Caco-2 (cell line): ENCODE measurements at regions not wholly inside any gene's neighbourhood (a gene's known extent, or its start where the extent isn't known, plus 50 kb on each side); places are given as distances from the start of the nearest gene placed in this dataset.
"Not testable (repeated sequence)": the region's sequence is repeated elsewhere in the genome, so short reads cannot be mapped to it uniquely, and the experiment has no call there.

ENCODE experiments used
- BruUV-seq: library from RNA; stranded (reverse); fragments of 400-500 nt; replicated peaks from 2 replicates; lab custom pipeline; 2021; lab: Mats Ljungman, UMichigan
- CTCF ChIA-PET: fragments of 300-600 bp; sonication (Branson Sonifier 250); formaldehyde crosslinking; loops from one replicate; lab custom pipeline; 2022; ENCODE audit warnings: antibody characterized with exemption; lab: Charles Lee
- POLR2A ChIA-PET: fragments of 300-600 bp; sonication (Branson Sonifier 250); formaldehyde crosslinking; loops from one replicate; lab custom pipeline; 2022; ENCODE audit warnings: antibody characterized with exemption; lab: Charles Lee
- DNase-seq, 2 experiments: peaks; one replicate each; pipeline versions ENCODE4 v3.0.0 to v3.0.0-alpha.2; 2020 to 2022
- H3K27me3 ChIP-seq: replicated peaks from 2 replicates; pipeline ENCODE4 v1.6.0; 2011; ENCODE audit warnings: low read length; ENCODE audit not compliant: control insufficient read depth, insufficient read depth
- H3K36me3 ChIP-seq: 2 replicates; pipeline ENCODE4 v1.5.1; 2011; ENCODE audit warnings: low read length; ENCODE audit not compliant: control insufficient read depth, insufficient read depth
- H3K4me1 ChIP-seq: fragments of 250-450 bp; sonication (Bioruptor Pico); 2 replicates; pipeline ENCODE4 v1.5.1; 2020; ENCODE audit warnings: mild to moderate bottlenecking
- H3K4me3 ChIP-seq: 2 replicates; pipeline ENCODE4 v1.5.1; 2011; ENCODE audit warnings: low read depth, mild to moderate bottlenecking, control low read depth, low read length
- H3K9me3 ChIP-seq: fragments of 250-450 bp; sonication (Bioruptor Pico); 2 replicates; pipeline ENCODE4 v1.5.1; 2020; ENCODE audit warnings: mild to moderate bottlenecking, moderate library complexity
- H3K27ac Mint-ChIP-seq: one replicate; pipeline ENCODE4 v1.8.0; 2022; ENCODE audit warnings: mixed read lengths; ENCODE audit not compliant: unreplicated experiment
- H3K27me3 Mint-ChIP-seq: one replicate; pipeline ENCODE4 v1.8.0; 2022; ENCODE audit warnings: mixed read lengths; ENCODE audit not compliant: insufficient read depth, unreplicated experiment
- H3K36me3 Mint-ChIP-seq: one replicate; pipeline ENCODE4 v1.8.0; 2022; ENCODE audit warnings: mild to moderate bottlenecking, mixed read lengths; ENCODE audit not compliant: insufficient read depth, unreplicated experiment
- H3K4me1 Mint-ChIP-seq: one replicate; pipeline ENCODE4 v1.8.0; 2022; ENCODE audit warnings: low read depth, mixed read lengths; ENCODE audit not compliant: unreplicated experiment
- H3K4me3 Mint-ChIP-seq: one replicate; pipeline ENCODE4 v1.8.0; 2022; ENCODE audit warnings: mild to moderate bottlenecking, moderate library complexity, mixed read lengths; ENCODE audit not compliant: unreplicated experiment
- H3K9me3 Mint-ChIP-seq: one replicate; pipeline ENCODE4 v1.8.0; 2022; ENCODE audit warnings: mixed read lengths; ENCODE audit not compliant: unreplicated experiment
- CTCF ChIP-seq, 2 experiments: fragments of 200-600 bp in 1 of 2; IDR thresholded peaks; 1 replicate in 1 of 2; 2 replicates in 1 of 2; pipeline versions ENCODE4 v1.5.1 to v1.8.0; 2011 to 2022; ENCODE audit warnings: antibody characterized with exemption in 1 of 2, control low read depth in 1 of 2, inconsistent platforms in 1 of 2, low read depth in 1 of 2, low read length in 1 of 2, mild to moderate bottlenecking in 1 of 2, moderate library complexity in 1 of 2; ENCODE audit not compliant: insufficient read depth in 1 of 2, severe bottlenecking in 1 of 2, unreplicated experiment in 1 of 2
- intact Hi-C: fragments of 100-400 bp; cut with micrococcal nuclease; formaldehyde crosslinking; loops from one replicate; pipeline ENCODE4 v1.10.0; 2022; ENCODE audit not compliant: unreplicated experiment

- peaks cover 30% of the 10 kb centered on the region for H3K9me3 Mint-ChIP-seq
- ChIA-PET POLR2A (no interaction called here), CTCF (no interaction called here)
- H3K27ac Mint-ChIP-seq, result no peak overlapping the region
- Histone ChIP-seq H3K4me1 (no peaks in the 10 kb centered on the region), H3K27me3 (no peaks in the 10 kb centered on the region), H3K9me3 (no peaks in the 10 kb centered on the region), H3K4me3 (no peak overlapping the region), H3K36me3 (no peaks in the 10 kb centered on the region)
- DNase-seq, result no peak
- H3K4me3 Mint-ChIP-seq, result no peak overlapping the region
- intact Hi-C loops, result no loop called here
- no TSS peak for BruUV-seq
- no peaks in the 10 kb centered on the region for H3K4me1 Mint-ChIP-seq
- TF ChIP-seq CTCF (IDR thresholded peaks at IDR 0.05; ENCODE audit: insufficient read depth in 1 of 2, low read depth in 1 of 2, low read length in 1 of 2, severe bottlenecking in 1 of 2, unreplicated experiment in 1 of 2), result no peak
- H3K27me3 Mint-ChIP-seq, result no peaks in the 10 kb centered on the region
- no peaks in the 10 kb centered on the region for H3K36me3 Mint-ChIP-seq
These were observed 311.5 kb upstream of the TARS1 start for GRCh38 chr5:33129309-33129708.

DNA sequence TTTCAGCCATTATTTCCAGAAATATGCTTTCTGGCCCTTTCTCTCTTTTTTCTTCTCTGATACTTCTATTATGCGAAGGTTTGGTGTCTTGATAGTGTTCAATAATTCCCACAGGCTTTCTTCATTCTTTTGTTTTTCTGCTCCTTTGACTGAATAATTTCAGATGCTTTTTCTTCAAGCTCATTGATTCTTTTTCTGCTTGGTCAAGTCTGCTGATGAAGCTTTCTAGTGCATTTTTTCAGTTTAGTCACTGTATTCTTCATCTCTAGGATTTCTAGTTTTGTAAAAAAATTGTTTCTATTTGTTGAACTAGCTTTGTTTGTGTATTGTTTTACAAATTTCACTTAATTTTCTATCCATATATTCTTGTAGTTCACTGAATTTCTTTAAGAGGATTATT lies 304.0 kb upstream of the TARS1 start:
- intact Hi-C loops, result no loop called here
- no peaks in the 10 kb centered on the region for H3K27me3 Mint-ChIP-seq
- Histone ChIP-seq H3K36me3 (no peaks in the 10 kb centered on the region), H3K27me3 (no peaks in the 10 kb centered on the region), H3K4me1 (no peaks in the 10 kb centered on the region), H3K9me3 (peaks cover 13% of the 10 kb centered on the region), H3K4me3 (no peak overlapping the region)
- no peak overlapping the region for H3K4me3 Mint-ChIP-seq
- H3K36me3 Mint-ChIP-seq, result no peaks in the 10 kb centered on the region
- DNase-seq, result no peak
- POLR2A ChIA-PET, result no interaction called here
- H3K9me3 Mint-ChIP-seq, result peaks cover 29% of the 10 kb centered on the region
- no TSS peak for BruUV-seq
- CTCF ChIA-PET, result no interaction called here
- TF ChIP-seq CTCF (IDR thresholded peaks at IDR 0.05; ENCODE audit: insufficient read depth in 1 of 2, low read depth in 1 of 2, low read length in 1 of 2, severe bottlenecking in 1 of 2, unreplicated experiment in 1 of 2), result no peak
- no peak overlapping the region for H3K27ac Mint-ChIP-seq
- no peaks in the 10 kb centered on the region for H3K4me1 Mint-ChIP-seq

GRCh38 chr5:33138145-33138544 lies 302.6 kb upstream of the TARS1 start:
- H3K27ac Mint-ChIP-seq, H3K4me3 Mint-ChIP-seq, intact Hi-C loops, BruUV-seq, H3K4me3 ChIP-seq, H3K36me3 ChIP-seq, H3K27me3 Mint-ChIP-seq, CTCF ChIA-PET, POLR2A ChIA-PET, H3K4me1 ChIP-seq, H3K36me3 Mint-ChIP-seq, H3K27me3 ChIP-seq, H3K4me1 Mint-ChIP-seq, DNase-seq: not testable (repeated sequence)
- H3K9me3 ChIP-seq, result peaks cover 13% of the 10 kb centered on the region
- peaks cover 22% of the 10 kb centered on the region for H3K9me3 Mint-ChIP-seq
